ENCODE measurements at regions not wholly inside any gene's neighbourhood (a gene's known extent, or its start where the extent isn't known, plus 50 kb on each side); places are given as distances from the start of the nearest gene placed in this dataset.

- Mint-ChIP-seq H3K27ac (no peak overlapping the region), H3K27me3 (no peaks in the 10 kb centered on the region), H3K36me3 (no peaks in the 10 kb centered on the region), H3K4me3 (no peak overlapping the region), H3K4me1 (ENCODE audit: low read depth in 2 of 2) (no peaks in the 10 kb centered on the region), H3K9me3 (peaks cover 4% of the 10 kb centered on the region)
- ATAC-seq (no peak), DNase-seq (ENCODE audit: low spot score) (no peak)
Observed at GRCh38 chr1:78369546-78369945, 121.2 kb upstream of the PTGFR start.

- H3K4me1 Mint-ChIP-seq (ENCODE audit: low read depth in 2 of 2), result no peaks in the 10 kb centered on the region
- DNase-seq (ENCODE audit: low spot score) (no peak), ATAC-seq (no peak)
- no peaks in the 10 kb centered on the region for H3K36me3 Mint-ChIP-seq
- H3K4me3 Mint-ChIP-seq, result no peak overlapping the region
- no peaks in the 10 kb centered on the region for H3K27me3 Mint-ChIP-seq
- no peak overlapping the region for H3K27ac Mint-ChIP-seq
- H3K9me3 Mint-ChIP-seq, result peaks cover 4% of the 10 kb centered on the region
Observed at GRCh38 chr1:78370356-78370755, 120.4 kb upstream of the PTGFR start.

GRCh38 chr1:78370779-78371482 lies 119.8 kb upstream of the PTGFR start:
- H3K36me3 Mint-ChIP-seq, result no peaks in the 10 kb centered on the region
- H3K9me3 Mint-ChIP-seq, result peaks cover 4% of the 10 kb centered on the region

GRCh38 chr1:78373676-78374075 lies 117.1 kb upstream of the PTGFR start:
- ATAC-seq, result no peak
- Mint-ChIP-seq H3K36me3 (no peaks in the 10 kb centered on the region), H3K9me3 (peaks cover 8% of the 10 kb centered on the region), H3K27ac (no peak overlapping the region), H3K27me3 (no peaks in the 10 kb centered on the region), H3K4me1 (ENCODE audit: low read depth in 2 of 2) (no peaks in the 10 kb centered on the region), H3K4me3 (no peak overlapping the region)
- DNase-seq (ENCODE audit: low spot score), result no peak

More at GRCh38 chr1:78370779-78371482, 119.8 kb upstream of the PTGFR start:
- no peaks in the 10 kb centered on the region for H3K4me1 Mint-ChIP-seq (ENCODE audit: low read depth in 2 of 2)
- no peak overlapping the region for H3K27ac Mint-ChIP-seq
- H3K27me3 Mint-ChIP-seq, result no peaks in the 10 kb centered on the region
- H3K4me3 Mint-ChIP-seq, result no peak overlapping the region
- DNase-seq (ENCODE audit: low spot score), result no peak
- no peak for ATAC-seq

- no peaks in the 10 kb centered on the region for H3K27me3 Mint-ChIP-seq
- ATAC-seq (no peak), DNase-seq (ENCODE audit: low spot score) (no peak)
- no peaks in the 10 kb centered on the region for H3K36me3 Mint-ChIP-seq
- H3K27ac Mint-ChIP-seq, result no peak overlapping the region
- H3K9me3 Mint-ChIP-seq, result peaks cover 9% of the 10 kb centered on the region
- H3K4me3 Mint-ChIP-seq, result no peak overlapping the region
- H3K4me1 Mint-ChIP-seq (ENCODE audit: low read depth in 2 of 2), result no peaks in the 10 kb centered on the region
Observed at GRCh38 chr1:78375996-78376395, 114.8 kb upstream of the PTGFR start.

GRCh38 chr1:78377356-78377928 lies 113.3 kb upstream of the PTGFR start:
- Mint-ChIP-seq H3K4me1 (ENCODE audit: low read depth in 2 of 2) (no peaks in the 10 kb centered on the region), H3K4me3 (no peak overlapping the region), H3K27ac (no peak overlapping the region), H3K27me3 (no peaks in the 10 kb centered on the region), H3K36me3 (no peaks in the 10 kb centered on the region), H3K9me3 (peaks cover 9% of the 10 kb centered on the region)
- ATAC-seq, result no peak
- no peak for DNase-seq (ENCODE audit: low spot score)

- H3K4me1 Mint-ChIP-seq (ENCODE audit: low read depth in 2 of 2), result no peaks in the 10 kb centered on the region
- ATAC-seq, result no peak
- no peaks in the 10 kb centered on the region for H3K36me3 Mint-ChIP-seq
- H3K9me3 Mint-ChIP-seq, result peaks cover 8% of the 10 kb centered on the region
- H3K4me3 Mint-ChIP-seq, result no peak overlapping the region
- DNase-seq (ENCODE audit: low spot score), result no peak
- H3K27me3 Mint-ChIP-seq, result no peaks in the 10 kb centered on the region
- no peak overlapping the region for H3K27ac Mint-ChIP-seq
Observed at GRCh38 chr1:78383923-78384322, 106.9 kb upstream of the PTGFR start.

- Mint-ChIP-seq H3K27me3 (no peaks in the 10 kb centered on the region), H3K4me1 (ENCODE audit: low read depth in 2 of 2) (no peaks in the 10 kb centered on the region), H3K4me3 (no peak overlapping the region), H3K9me3 (peaks cover 11% of the 10 kb centered on the region), H3K27ac (no peak overlapping the region), H3K36me3 (no peaks in the 10 kb centered on the region)
- ATAC-seq, result no peak
- DNase-seq (ENCODE audit: low spot score), result no peak
Observed at GRCh38 chr1:78385744-78386462, 104.9 kb upstream of the PTGFR start.

GRCh38 chr1:78387201-78387600 lies 103.6 kb upstream of the PTGFR start:
- H3K4me1 Mint-ChIP-seq (ENCODE audit: low read depth in 2 of 2), result no peaks in the 10 kb centered on the region
- DNase-seq (ENCODE audit: low spot score), result no peak
- H3K9me3 Mint-ChIP-seq, result peaks cover 13% of the 10 kb centered on the region
- H3K4me3 Mint-ChIP-seq, result no peak overlapping the region
- no peaks in the 10 kb centered on the region for H3K27me3 Mint-ChIP-seq
- no peaks in the 10 kb centered on the region for H3K36me3 Mint-ChIP-seq
- no peak for ATAC-seq
- H3K27ac Mint-ChIP-seq, result no peak overlapping the region

GRCh38 chr1:78387871-78388270 lies 102.9 kb upstream of the PTGFR start:
- Mint-ChIP-seq H3K36me3 (no peaks in the 10 kb centered on the region), H3K27me3 (no peaks in the 10 kb centered on the region), H3K4me3 (no peak overlapping the region), H3K9me3 (peaks cover 18% of the 10 kb centered on the region), H3K27ac (no peak overlapping the region), H3K4me1 (ENCODE audit: low read depth in 2 of 2) (no peaks in the 10 kb centered on the region)
- ATAC-seq (no peak), DNase-seq (ENCODE audit: low spot score) (no peak)

GRCh38 chr1:78388275-78388674 lies 102.5 kb upstream of the PTGFR start:
- Mint-ChIP-seq H3K4me3 (no peak overlapping the region), H3K4me1 (ENCODE audit: low read depth in 2 of 2) (no peaks in the 10 kb centered on the region), H3K36me3 (no peaks in the 10 kb centered on the region), H3K27me3 (no peaks in the 10 kb centered on the region), H3K9me3 (peaks cover 18% of the 10 kb centered on the region), H3K27ac (no peak overlapping the region)
- no peak for ATAC-seq
- DNase-seq (ENCODE audit: low spot score), result no peak

- Mint-ChIP-seq H3K27me3 (no peaks in the 10 kb centered on the region), H3K4me1 (ENCODE audit: low read depth in 2 of 2) (no peaks in the 10 kb centered on the region), H3K9me3 (peaks cover 11% of the 10 kb centered on the region), H3K27ac (no peak overlapping the region), H3K4me3 (no peak overlapping the region), H3K36me3 (peaks cover 4% of the 10 kb centered on the region)
- DNase-seq (ENCODE audit: low spot score), result no peak
- ATAC-seq, result no peak
Observed at GRCh38 chr1:78401148-78401547, 89.6 kb upstream of the PTGFR start.

- H3K9me3 Mint-ChIP-seq, result peaks cover 19% of the 10 kb centered on the region
- ATAC-seq (no peak), DNase-seq (ENCODE audit: low spot score) (no peak)
- peaks cover 7% of the 10 kb centered on the region for H3K36me3 Mint-ChIP-seq
- no peaks in the 10 kb centered on the region for H3K4me1 Mint-ChIP-seq (ENCODE audit: low read depth in 2 of 2)
- no peaks in the 10 kb centered on the region for H3K27me3 Mint-ChIP-seq
- H3K27ac Mint-ChIP-seq, result no peak overlapping the region
- no peak overlapping the region for H3K4me3 Mint-ChIP-seq
Observed at GRCh38 chr1:78408192-78408591, 82.6 kb upstream of the PTGFR start.

GRCh38 chr1:78408810-78409209 lies 82.0 kb upstream of the PTGFR start:
- Mint-ChIP-seq H3K9me3 (peaks cover 19% of the 10 kb centered on the region), H3K27me3 (no peaks in the 10 kb centered on the region)

More at GRCh38 chr1:78408810-78409209, 82.0 kb upstream of the PTGFR start:
- no peaks in the 10 kb centered on the region for H3K4me1 Mint-ChIP-seq (ENCODE audit: low read depth in 2 of 2)
- H3K4me3 Mint-ChIP-seq, result no peak overlapping the region
- H3K36me3 Mint-ChIP-seq, result peaks cover 7% of the 10 kb centered on the region
- ATAC-seq, result no peak
- no peak for DNase-seq (ENCODE audit: low spot score)
- H3K27ac Mint-ChIP-seq, result no peak overlapping the region
